GM18870 (cell line): ENCODE measurements at regions not wholly inside any gene's neighbourhood (a gene's known extent, or its start where the extent isn't known, plus 50 kb on each side); places are given as distances from the start of the nearest gene placed in this dataset.
"Not testable (repeated sequence)": the region's sequence is repeated elsewhere in the genome, so short reads cannot be mapped to it uniquely, and the experiment has no call there.

Experiments
- ATAC-seq: cut with Tn5 transposase; IDR thresholded peaks from one replicate; pipeline ENCODE4 v1.9.1; 2021; ENCODE audit warnings: moderate library complexity; ENCODE audit not compliant: unreplicated experiment

GRCh38 chr14:22349281-22349680, 239.7 kb downstream of the DAD1 start:
- not testable (repeated sequence) for ATAC-seq

- ATAC-seq, result no peak
These were observed 244.4 kb downstream of the DAD1 start for GRCh38 chr14:22344673-22345072.

GRCh38 chr14:22344209-22344608, 244.8 kb downstream of the DAD1 start:
- not testable (repeated sequence) for ATAC-seq

- no peak for ATAC-seq
These were observed 248.0 kb downstream of the DAD1 start for GRCh38 chr14:22341049-22341448.

- no peak for ATAC-seq
These were observed 249.9 kb downstream of the DAD1 start for GRCh38 chr14:22338917-22339715.

GRCh38 chr14:22338381-22338780, 250.6 kb downstream of the DAD1 start:
- ATAC-seq, result no peak

- no peak for ATAC-seq
These were observed 251.1 kb downstream of the DAD1 start for GRCh38 chr14:22337938-22338337.

GRCh38 chr14:22337521-22337920, 251.5 kb downstream of the DAD1 start:
- no peak for ATAC-seq

GRCh38 chr14:22336031-22336430, 253.0 kb downstream of the DAD1 start:
- ATAC-seq, result no peak

GRCh38 chr14:22334627-22335026, 254.4 kb downstream of the DAD1 start:
- no peak for ATAC-seq

- ATAC-seq, result no peak
These were observed 254.8 kb downstream of the DAD1 start for GRCh38 chr14:22334275-22334577.

- no peak for ATAC-seq
These were observed 255.4 kb downstream of the DAD1 start for GRCh38 chr14:22333422-22334274.

- no peak for ATAC-seq
These were observed 256.2 kb downstream of the DAD1 start for GRCh38 chr14:22332686-22333421.

- ATAC-seq, result no peak
These were observed 259.7 kb downstream of the DAD1 start for GRCh38 chr14:22329371-22329770.

- ATAC-seq, result no peak
These were observed 263.2 kb downstream of the DAD1 start for GRCh38 chr14:22325676-22326400.

- no peak for ATAC-seq
These were observed 268.7 kb downstream of the DAD1 start for GRCh38 chr14:22320362-22320750.

GRCh38 chr14:22319526-22320361, 269.3 kb downstream of the DAD1 start:
- ATAC-seq, result no peak

GRCh38 chr14:22318951-22319350, 270.1 kb downstream of the DAD1 start:
- no peak for ATAC-seq

- no peak for ATAC-seq
These were observed 272.6 kb downstream of the DAD1 start for GRCh38 chr14:22316473-22316872.

GRCh38 chr14:22315336-22315735, 273.7 kb downstream of the DAD1 start:
- ATAC-seq, result no peak
